IMR-90 (cell line): ENCODE measurements at regions not wholly inside any gene's neighbourhood (a gene's known extent, or its start where the extent isn't known, plus 50 kb on each side); places are given as distances from the start of the nearest gene placed in this dataset.
A peak's percentile ranks its signal among the peaks of the same experiment; 100 is the strongest.

Experiments
- ATAC-seq: fragments of 200-7000 bp; cut with Tn5 transposase; 2 replicates; pipeline ENCODE4 v1.9.1; 2020; ENCODE audit warnings: low read depth, mild to moderate bottlenecking, moderate library complexity
- BruUV-seq: library from RNA; stranded (reverse); fragments of 400-500 nt; replicated peaks from 2 replicates; lab custom pipeline; 2021; lab: Mats Ljungman, UMichigan
- CTCF ChIA-PET: fragments of 300-600 bp; formaldehyde crosslinking; extraction: SDS; loops from one replicate; lab custom pipeline; 2021; ENCODE audit warnings: antibody characterized with exemption; lab: Yijun Ruan, JAX
- POLR2A ChIA-PET: fragments of 300-600 bp; sonication (Branson Sonifier 250); formaldehyde crosslinking; loops from one replicate; lab custom pipeline; 2022; ENCODE audit warnings: antibody characterized with exemption; ENCODE audit not compliant: unreplicated experiment; lab: Charles Lee
- DNase-seq: peaks from one replicate; pipeline ENCODE4 v3.0.0; 2013
- H2AFZ ChIP-seq: replicated peaks from 2 replicates; pipeline ENCODE3; 2013; ENCODE audit warnings: low read length, mild to moderate bottlenecking; ENCODE audit not compliant: poor library complexity
- H2AK5ac ChIP-seq: 2 replicates; pipeline ENCODE4 v1.6.1; 2013; ENCODE audit warnings: low read depth, low read length, inconsistent platforms
- H2AK9ac ChIP-seq: replicated peaks from 2 replicates; pipeline ENCODE3; 2013; ENCODE audit warnings: mild to moderate bottlenecking, low read depth, low read length, moderate library complexity; ENCODE audit not compliant: poor library complexity
- H2BK120ac ChIP-seq: 2 replicates; pipeline ENCODE4 v1.6.1; 2013; ENCODE audit warnings: low read depth, low read length, inconsistent platforms
- H2BK15ac ChIP-seq: 3 replicates; pipeline ENCODE4 v1.6.1; 2013; ENCODE audit warnings: low read depth, low read length, inconsistent platforms
- H2BK20ac ChIP-seq: 2 replicates; pipeline ENCODE4 v1.6.1; 2013; ENCODE audit warnings: low read depth, mild to moderate bottlenecking, inconsistent platforms, low read length, moderate library complexity
- H2BK5ac ChIP-seq: 2 replicates; pipeline ENCODE4 v1.6.1; 2013; ENCODE audit warnings: mild to moderate bottlenecking, low read depth, low read length, inconsistent platforms; ENCODE audit not compliant: poor library complexity, severe bottlenecking
- H3K14ac ChIP-seq: replicated peaks from 2 replicates; pipeline ENCODE4 v1.6.1; 2013; ENCODE audit warnings: low read depth, low read length, inconsistent platforms
- H3K18ac ChIP-seq: 2 replicates; pipeline ENCODE4 v1.6.1; 2013; ENCODE audit warnings: low read depth, low read length, control low read depth
- H3K23ac ChIP-seq: 2 replicates; pipeline ENCODE4 v1.6.1; 2013; ENCODE audit warnings: low read depth, low read length, inconsistent platforms
- H3K27ac ChIP-seq: 2 replicates; pipeline ENCODE4 v1.5.1; 2013; ENCODE audit warnings: mild to moderate bottlenecking, control low read depth, low read length; ENCODE audit not compliant: insufficient read depth
- H3K27me3 ChIP-seq: 2 replicates; pipeline ENCODE4 v1.6.1; 2013; ENCODE audit warnings: low read length; ENCODE audit not compliant: control insufficient read depth, insufficient read depth
- H3K36me3 ChIP-seq: 2 replicates; pipeline ENCODE4 v1.6.1; 2013; ENCODE audit warnings: low read length, mixed read lengths; ENCODE audit not compliant: control insufficient read depth, insufficient read depth
- H3K4ac ChIP-seq: 2 replicates; pipeline ENCODE4 v1.6.1; 2013; ENCODE audit warnings: low read depth, low read length, inconsistent platforms
- H3K4me1 ChIP-seq: 2 replicates; pipeline ENCODE4 v1.6.1; 2013; ENCODE audit warnings: low read length, mixed read lengths; ENCODE audit not compliant: control insufficient read depth, insufficient read depth
- H3K4me2 ChIP-seq: 2 replicates; pipeline ENCODE4 v1.6.1; 2013; ENCODE audit warnings: low read depth, mild to moderate bottlenecking, control low read depth, low read length, moderate library complexity
- H3K4me3 ChIP-seq: 2 replicates; pipeline ENCODE4 v1.5.1; 2013; ENCODE audit warnings: low read depth, mild to moderate bottlenecking, control low read depth, low read length, moderate library complexity; ENCODE audit not compliant: insufficient read depth
- H3K56ac ChIP-seq: 2 replicates; pipeline ENCODE4 v1.6.1; 2013; ENCODE audit warnings: low read length, inconsistent platforms; ENCODE audit not compliant: insufficient read depth; ENCODE audit errors: extremely low read depth
- H3K79me1 ChIP-seq, 2 experiments: 2 replicates each; pipeline ENCODE4 v1.6.1; 2013; ENCODE audit warnings: low read length in 2 of 2, inconsistent platforms in 1 of 2, low read depth in 1 of 2
- H3K9ac ChIP-seq: 2 replicates; pipeline ENCODE4 v1.6.1; 2013; ENCODE audit warnings: low read depth, low read length, control low read depth
- H3K9me1 ChIP-seq: 2 replicates; pipeline ENCODE4 v1.6.1; 2013; ENCODE audit warnings: low read length, inconsistent platforms; ENCODE audit not compliant: insufficient read depth
- H3K9me3 ChIP-seq: 2 replicates; pipeline ENCODE4 v1.6.1; 2013; ENCODE audit warnings: low read length; ENCODE audit not compliant: control insufficient read depth, insufficient read depth
- H4K20me1 ChIP-seq: 2 replicates; pipeline ENCODE4 v1.6.1; 2013; ENCODE audit warnings: low read length, inconsistent platforms; ENCODE audit not compliant: insufficient read depth
- H4K5ac ChIP-seq: 2 replicates; pipeline ENCODE4 v1.6.1; 2013; ENCODE audit warnings: mild to moderate bottlenecking, low read depth, low read length, control low read depth
- H4K8ac ChIP-seq, 2 experiments: 2 replicates each; pipeline ENCODE4 v1.6.1; 2013; ENCODE audit warnings: low read depth in 2 of 2, low read length in 2 of 2, control low read depth in 1 of 2, inconsistent platforms in 1 of 2
- H4K91ac ChIP-seq: 2 replicates; pipeline ENCODE4 v1.6.1; 2013; ENCODE audit warnings: low read depth, low read length, inconsistent platforms; ENCODE audit not compliant: insufficient read depth
- BHLHE40 ChIP-seq: fragments of 150-350 bp; IDR thresholded peaks from 2 replicates; pipeline ENCODE4 v1.6.1; 2016; ENCODE audit warnings: mild to moderate bottlenecking, low read depth, low read length
- CEBPB ChIP-seq: IDR thresholded peaks from 2 replicates; pipeline ENCODE4 v1.6.1; 2012; ENCODE audit warnings: low read depth, low read length, improper control_type of control experiment
- MAZ ChIP-seq: IDR thresholded peaks from 2 replicates; pipeline ENCODE4 v1.6.1; 2012; ENCODE audit warnings: low read depth, mild to moderate bottlenecking, low read length, improper control_type of control experiment, moderate library complexity, borderline replicate concordance
- NFE2L2 ChIP-seq: fragments of 150-350 bp; IDR thresholded peaks from 2 replicates; pipeline ENCODE4 v1.6.1; 2016; ENCODE audit warnings: low read depth, mild to moderate bottlenecking, low read length
- SMC3 ChIP-seq: fragments of 150-350 bp; IDR thresholded peaks from 2 replicates; pipeline ENCODE4 v1.6.1; 2016; ENCODE audit warnings: low read depth, mild to moderate bottlenecking, antibody characterized with exemption, low read length, moderate library complexity
- WGBS, 2 experiments: methylation state at CpG; one replicate each; pipeline versions ENCODE4 v1.1.5 to v1.1.7; 2013; ENCODE audit warnings: missing lambda C conversion rate in 2 of 2; ENCODE audit not compliant: insufficient read length in 1 of 2; ENCODE audit errors: extremely low coverage in 2 of 2; 5-methylcytosine and 5-hydroxymethylcytosine counted together
- dilution Hi-C: fragments of 300-500 bp; cut with HindIII; formaldehyde crosslinking; loops from one replicate; pipeline ENCODE4 v1.14.3; 2018; ENCODE audit warnings: low sequenced_read_pairs; ENCODE audit not compliant: unreplicated experiment
- in situ Hi-C: fragments of 300-500 bp; cut with MboI; formaldehyde crosslinking; loops from 3 replicates; pipeline ENCODE4 v1.14.3; 2019; ENCODE audit warnings: low sequenced_read_pairs, inconsistent platforms, mixed read lengths
- intact Hi-C: fragments of 100-400 bp; cut with micrococcal nuclease; formaldehyde crosslinking; loops from 2 replicates; pipeline ENCODE4 v1.10.0; 2022
- TF ChIP-seq, protein P1 (sequence below): fragments of 150-350 bp; IDR thresholded peaks from 2 replicates; pipeline ENCODE4 v1.6.1; 2016; ENCODE audit warnings: low read depth, mild to moderate bottlenecking, low read length, moderate library complexity, borderline replicate concordance

DNA sequence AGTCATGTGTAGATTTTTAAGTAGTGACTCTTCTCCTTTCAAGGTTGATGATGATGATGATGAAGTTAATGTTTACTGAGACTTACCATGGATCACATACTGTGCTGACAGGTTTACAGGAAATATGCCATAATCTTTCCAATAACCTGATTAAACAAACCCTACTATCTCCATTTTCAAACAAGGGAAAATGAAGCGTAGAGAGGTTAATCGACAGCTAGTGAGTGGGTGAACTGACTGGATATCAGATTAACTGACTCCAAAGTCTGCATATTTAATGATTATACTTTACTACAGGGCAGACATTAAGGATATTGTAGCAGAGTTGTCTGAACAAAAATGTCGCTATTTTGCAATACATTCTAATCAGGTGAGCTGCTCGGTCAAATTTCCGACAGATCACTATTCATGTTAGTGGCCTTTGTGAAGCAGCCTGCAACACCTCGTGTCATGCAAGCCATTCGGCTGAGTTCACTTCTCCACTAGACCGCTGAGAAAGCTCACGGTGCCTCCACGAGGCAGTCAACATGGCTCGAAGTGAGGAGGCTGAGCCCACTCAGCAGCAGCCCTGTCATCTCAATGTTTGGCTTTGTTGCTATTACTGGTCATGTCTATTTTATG, 264.2 kb downstream of the NFKBIZ start:
- CTCF ChIA-PET, result interaction anchor here (0.7 kb wide), 1 partner anchor 112 kb away, joined by 3 read pairs; no protein-coding TSS in a partner anchor

More for the DNA sequence above, 264.2 kb downstream of the NFKBIZ start:
- BruUV-seq, result no TSS peak
- Histone ChIP-seq H3K9ac (no peak overlapping the region), H2AK9ac (no peak overlapping the region), H4K20me1 (no peaks in the 10 kb centered on the region), H2AK5ac (no peak overlapping the region), H3K23ac (no peak overlapping the region; the same call in 1 of the 2 replicates), H3K4me2 (peak overlapping the region; percentile 55), H3K27ac (no peak overlapping the region), H2BK5ac (peak overlapping the region; percentile 48), H3K27me3 (no peaks in the 10 kb centered on the region), H3K56ac (no peak overlapping the region), H3K4me3 (no peak overlapping the region), H4K5ac (peak overlapping the region; percentile 37; the same call in 1 of the 2 replicates), H3K14ac (peak overlapping the region; percentile 26; the same call in 1 of the 2 replicates), H3K4me1 (peaks cover 2% of the 10 kb centered on the region; the same call in 1 of the 2 replicates), H3K9me1 (0 out of 2 replicates have a peak, but pooled peaks cover 4% of the 10 kb centered on the region), H2BK20ac (peak overlapping the region; percentile 11; the same call in 1 of the 2 replicates), H2AFZ (peak overlapping the region; percentile 46), H2BK15ac (peak overlapping the region; percentile 3; the same call in 1 of the 3 replicates), H3K4ac (peak overlapping the region; percentile 26; the same call in 1 of the 2 replicates), H3K18ac (peak overlapping the region; percentile 2; the same call in 1 of the 2 replicates), H4K8ac (peak overlapping the region in 1 of 2 experiments; percentile 25; a peak in 2 of 4 replicates), H4K91ac (peak overlapping the region; percentile 5; the same call in 1 of the 2 replicates), H3K36me3 (no peaks in the 10 kb centered on the region), H3K79me1 (no peaks in the 10 kb centered on the region), H3K9me3 (no peaks in the 10 kb centered on the region), H2BK120ac (peak overlapping the region; percentile 56; the same call in 1 of the 2 replicates)
- WGBS, 2 experiments, result 16% methylated on average over 6 of the region's 11 CpGs; no CpG with 5 or more reads in 1 of the 2 experiments
- intact Hi-C loops (no loop called here), dilution Hi-C loops (no loop called here), in situ Hi-C loops (no loop called here)
- TF ChIP-seq MAZ, result no peak
- TF ChIP-seq, protein P1, sequence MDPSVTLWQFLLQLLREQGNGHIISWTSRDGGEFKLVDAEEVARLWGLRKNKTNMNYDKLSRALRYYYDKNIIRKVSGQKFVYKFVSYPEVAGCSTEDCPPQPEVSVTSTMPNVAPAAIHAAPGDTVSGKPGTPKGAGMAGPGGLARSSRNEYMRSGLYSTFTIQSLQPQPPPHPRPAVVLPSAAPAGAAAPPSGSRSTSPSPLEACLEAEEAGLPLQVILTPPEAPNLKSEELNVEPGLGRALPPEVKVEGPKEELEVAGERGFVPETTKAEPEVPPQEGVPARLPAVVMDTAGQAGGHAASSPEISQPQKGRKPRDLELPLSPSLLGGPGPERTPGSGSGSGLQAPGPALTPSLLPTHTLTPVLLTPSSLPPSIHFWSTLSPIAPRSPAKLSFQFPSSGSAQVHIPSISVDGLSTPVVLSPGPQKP, result no peak
- TF ChIP-seq NFE2L2, result no peak
- TF ChIP-seq CEBPB, result 0 out of 2 replicates have a peak, but pooled peaks have one; percentile 25
- no peak for TF ChIP-seq BHLHE40
- 0 out of 2 replicates have a peak, but pooled peaks have one; percentile 12 for TF ChIP-seq SMC3
- peak; percentile 53 for ATAC-seq
- POLR2A ChIA-PET, result no interaction called here
- DNase-seq, result peak; percentile 54
